Caco-2 (cell line): ENCODE measurements at regions not wholly inside any gene's neighbourhood (a gene's known extent, or its start where the extent isn't known, plus 50 kb on each side); places are given as distances from the start of the nearest gene placed in this dataset.

Experiments used
- BruUV-seq: library from RNA; stranded (reverse); fragments of 400-500 nt; replicated peaks from 2 replicates; lab custom pipeline; 2021; lab: Mats Ljungman, UMichigan
- CTCF ChIA-PET: fragments of 300-600 bp; sonication (Branson Sonifier 250); formaldehyde crosslinking; loops from one replicate; lab custom pipeline; 2022; ENCODE audit warnings: antibody characterized with exemption; lab: Charles Lee
- POLR2A ChIA-PET: fragments of 300-600 bp; sonication (Branson Sonifier 250); formaldehyde crosslinking; loops from one replicate; lab custom pipeline; 2022; ENCODE audit warnings: antibody characterized with exemption; lab: Charles Lee
- DNase-seq, 2 experiments: peaks; one replicate each; pipeline versions ENCODE4 v3.0.0 to v3.0.0-alpha.2; 2020 to 2022
- H3K27me3 ChIP-seq: replicated peaks from 2 replicates; pipeline ENCODE4 v1.6.0; 2011; ENCODE audit warnings: low read length; ENCODE audit not compliant: control insufficient read depth, insufficient read depth
- H3K36me3 ChIP-seq: 2 replicates; pipeline ENCODE4 v1.5.1; 2011; ENCODE audit warnings: low read length; ENCODE audit not compliant: control insufficient read depth, insufficient read depth
- H3K4me1 ChIP-seq: fragments of 250-450 bp; sonication (Bioruptor Pico); 2 replicates; pipeline ENCODE4 v1.5.1; 2020; ENCODE audit warnings: mild to moderate bottlenecking
- H3K4me3 ChIP-seq: 2 replicates; pipeline ENCODE4 v1.5.1; 2011; ENCODE audit warnings: low read depth, mild to moderate bottlenecking, control low read depth, low read length
- H3K9me3 ChIP-seq: fragments of 250-450 bp; sonication (Bioruptor Pico); 2 replicates; pipeline ENCODE4 v1.5.1; 2020; ENCODE audit warnings: mild to moderate bottlenecking, moderate library complexity
- H3K27ac Mint-ChIP-seq: one replicate; pipeline ENCODE4 v1.8.0; 2022; ENCODE audit warnings: mixed read lengths; ENCODE audit not compliant: unreplicated experiment
- H3K27me3 Mint-ChIP-seq: one replicate; pipeline ENCODE4 v1.8.0; 2022; ENCODE audit warnings: mixed read lengths; ENCODE audit not compliant: insufficient read depth, unreplicated experiment
- H3K36me3 Mint-ChIP-seq: one replicate; pipeline ENCODE4 v1.8.0; 2022; ENCODE audit warnings: mild to moderate bottlenecking, mixed read lengths; ENCODE audit not compliant: insufficient read depth, unreplicated experiment
- H3K4me1 Mint-ChIP-seq: one replicate; pipeline ENCODE4 v1.8.0; 2022; ENCODE audit warnings: low read depth, mixed read lengths; ENCODE audit not compliant: unreplicated experiment
- H3K4me3 Mint-ChIP-seq: one replicate; pipeline ENCODE4 v1.8.0; 2022; ENCODE audit warnings: mild to moderate bottlenecking, moderate library complexity, mixed read lengths; ENCODE audit not compliant: unreplicated experiment
- H3K9me3 Mint-ChIP-seq: one replicate; pipeline ENCODE4 v1.8.0; 2022; ENCODE audit warnings: mixed read lengths; ENCODE audit not compliant: unreplicated experiment
- intact Hi-C: fragments of 100-400 bp; cut with micrococcal nuclease; formaldehyde crosslinking; loops from one replicate; pipeline ENCODE4 v1.10.0; 2022; ENCODE audit not compliant: unreplicated experiment
- TF ChIP-seq, protein P1 (sequence below), 2 experiments: fragments of 200-600 bp in 1 of 2; IDR thresholded peaks; 1 replicate in 1 of 2; 2 replicates in 1 of 2; pipeline versions ENCODE4 v1.5.1 to v1.8.0; 2011 to 2022; ENCODE audit warnings: antibody characterized with exemption in 1 of 2, control low read depth in 1 of 2, inconsistent platforms in 1 of 2, low read depth in 1 of 2, low read length in 1 of 2, mild to moderate bottlenecking in 1 of 2, moderate library complexity in 1 of 2; ENCODE audit not compliant: insufficient read depth in 1 of 2, severe bottlenecking in 1 of 2, unreplicated experiment in 1 of 2

GRCh38 chr11:121917482-121917881, 198.5 kb downstream of the BLID start:
- no peak overlapping the region for H3K4me3 Mint-ChIP-seq
- no peak overlapping the region for H3K4me3 ChIP-seq
- no peaks in the 10 kb centered on the region for H3K4me1 ChIP-seq
- intact Hi-C loops, result no loop called here
- H3K36me3 ChIP-seq, result no peaks in the 10 kb centered on the region
- no peaks in the 10 kb centered on the region for H3K36me3 Mint-ChIP-seq
- no peaks in the 10 kb centered on the region for H3K9me3 ChIP-seq
- H3K27me3 ChIP-seq, result no peaks in the 10 kb centered on the region
- H3K27me3 Mint-ChIP-seq, result peaks cover 3% of the 10 kb centered on the region
- no peak for DNase-seq
- no TSS peak for BruUV-seq
- TF ChIP-seq, protein P1, sequence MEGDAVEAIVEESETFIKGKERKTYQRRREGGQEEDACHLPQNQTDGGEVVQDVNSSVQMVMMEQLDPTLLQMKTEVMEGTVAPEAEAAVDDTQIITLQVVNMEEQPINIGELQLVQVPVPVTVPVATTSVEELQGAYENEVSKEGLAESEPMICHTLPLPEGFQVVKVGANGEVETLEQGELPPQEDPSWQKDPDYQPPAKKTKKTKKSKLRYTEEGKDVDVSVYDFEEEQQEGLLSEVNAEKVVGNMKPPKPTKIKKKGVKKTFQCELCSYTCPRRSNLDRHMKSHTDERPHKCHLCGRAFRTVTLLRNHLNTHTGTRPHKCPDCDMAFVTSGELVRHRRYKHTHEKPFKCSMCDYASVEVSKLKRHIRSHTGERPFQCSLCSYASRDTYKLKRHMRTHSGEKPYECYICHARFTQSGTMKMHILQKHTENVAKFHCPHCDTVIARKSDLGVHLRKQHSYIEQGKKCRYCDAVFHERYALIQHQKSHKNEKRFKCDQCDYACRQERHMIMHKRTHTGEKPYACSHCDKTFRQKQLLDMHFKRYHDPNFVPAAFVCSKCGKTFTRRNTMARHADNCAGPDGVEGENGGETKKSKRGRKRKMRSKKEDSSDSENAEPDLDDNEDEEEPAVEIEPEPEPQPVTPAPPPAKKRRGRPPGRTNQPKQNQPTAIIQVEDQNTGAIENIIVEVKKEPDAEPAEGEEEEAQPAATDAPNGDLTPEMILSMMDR (IDR thresholded peaks at IDR 0.05; ENCODE audit: insufficient read depth in 1 of 2, low read depth in 1 of 2, low read length in 1 of 2, severe bottlenecking in 1 of 2, unreplicated experiment in 1 of 2), result no peak
- ChIA-PET CTCF (no interaction called here), POLR2A (no interaction called here)
- no peaks in the 10 kb centered on the region for H3K9me3 Mint-ChIP-seq
- no peaks in the 10 kb centered on the region for H3K4me1 Mint-ChIP-seq
- no peak overlapping the region for H3K27ac Mint-ChIP-seq

DNA sequence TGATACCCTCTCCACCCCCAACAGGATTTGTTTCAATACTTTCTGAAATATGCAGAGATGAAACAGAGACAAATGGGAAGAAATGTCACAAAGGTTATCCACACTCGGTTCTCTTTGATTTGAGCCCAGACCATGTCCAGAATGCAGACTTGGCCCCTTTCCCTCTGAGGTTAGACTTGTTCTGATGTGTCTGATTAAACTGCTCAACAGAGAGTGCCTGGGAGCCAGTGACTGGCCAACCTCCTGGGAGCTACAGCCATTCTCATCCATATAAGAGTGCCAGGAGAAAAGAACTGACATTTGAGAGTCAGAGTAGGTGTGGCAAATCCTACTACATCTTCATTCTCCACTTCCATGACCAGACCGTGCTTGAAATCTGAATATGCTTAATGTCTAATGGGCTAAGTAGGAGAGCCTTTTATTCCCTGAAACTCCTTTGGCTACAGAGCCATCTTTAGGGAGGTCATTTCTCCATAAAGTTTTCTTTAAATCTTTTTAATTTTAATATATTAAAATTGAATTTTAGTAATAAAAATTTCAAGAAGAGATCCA, 201.4 kb downstream of the BLID start:
- no peaks in the 10 kb centered on the region for H3K27me3 ChIP-seq
- POLR2A ChIA-PET, result no interaction called here
- BruUV-seq, result no TSS peak
- intact Hi-C loops, result no loop called here
- Mint-ChIP-seq H3K27me3 (peaks cover 2% of the 10 kb centered on the region), H3K4me3 (no peak overlapping the region), H3K4me1 (no peaks in the 10 kb centered on the region), H3K9me3 (no peaks in the 10 kb centered on the region), H3K27ac (no peak overlapping the region), H3K36me3 (no peaks in the 10 kb centered on the region)
- H3K4me3 ChIP-seq, result no peak overlapping the region
- TF ChIP-seq, protein P1 (IDR thresholded peaks at IDR 0.05; ENCODE audit: insufficient read depth in 1 of 2, low read depth in 1 of 2, low read length in 1 of 2, severe bottlenecking in 1 of 2, unreplicated experiment in 1 of 2), result no peak
- H3K36me3 ChIP-seq, result no peaks in the 10 kb centered on the region
- DNase-seq, result no peak
- no peaks in the 10 kb centered on the region for H3K4me1 ChIP-seq
- H3K9me3 ChIP-seq, result no peaks in the 10 kb centered on the region
- CTCF ChIA-PET, result no interaction called here

- no peaks in the 10 kb centered on the region for H3K27me3 ChIP-seq
- H3K36me3 ChIP-seq, result no peaks in the 10 kb centered on the region
- TF ChIP-seq, protein P1 (IDR thresholded peaks at IDR 0.05; ENCODE audit: insufficient read depth in 1 of 2, low read depth in 1 of 2, low read length in 1 of 2, severe bottlenecking in 1 of 2, unreplicated experiment in 1 of 2), result no peak
- no TSS peak for BruUV-seq
- no peaks in the 10 kb centered on the region for H3K4me1 Mint-ChIP-seq
- intact Hi-C loops, result no loop called here
- no peaks in the 10 kb centered on the region for H3K9me3 Mint-ChIP-seq
- H3K9me3 ChIP-seq, result no peaks in the 10 kb centered on the region; the same call in 1 of the 2 replicates
- H3K36me3 Mint-ChIP-seq, result no peaks in the 10 kb centered on the region
- H3K27ac Mint-ChIP-seq, result no peak overlapping the region
- ChIA-PET POLR2A (no interaction called here), CTCF (no interaction called here)
- H3K27me3 Mint-ChIP-seq, result peaks cover 11% of the 10 kb centered on the region
- DNase-seq, result no peak
- no peak overlapping the region for H3K4me3 Mint-ChIP-seq
- H3K4me3 ChIP-seq, result no peak overlapping the region
- H3K4me1 ChIP-seq, result no peaks in the 10 kb centered on the region
These were observed 206.4 kb downstream of the BLID start for GRCh38 chr11:121909596-121909995.
